HepG2 (cell line): ENCODE measurements at regions not wholly inside any gene's neighbourhood (a gene's known extent, or its start where the extent isn't known, plus 50 kb on each side); places are given as distances from the start of the nearest gene placed in this dataset.

Experiments
- ATAC-seq: fragments of 200-7000 bp; cut with Tn5 transposase; 3 replicates; pipeline ENCODE4 v1.9.1; 2020; ENCODE audit warnings: mild to moderate bottlenecking, moderate library complexity
- BruUV-seq: library from RNA; stranded (reverse); fragments of 400-500 nt; replicated peaks from 2 replicates; lab custom pipeline; 2021; lab: Mats Ljungman, UMichigan
- CTCF ChIA-PET: fragments of 300-600 bp; formaldehyde crosslinking; extraction: SDS; loops from one replicate; lab custom pipeline; 2021; ENCODE audit warnings: low total read pairs, inconsistent platforms, low intra/inter-chr PET ratio; lab: Yijun Ruan, JAX
- POLR2A ChIA-PET: fragments of 350-600 bp; sonication (Branson Sonifier 250); formaldehyde crosslinking; loops from one replicate; lab custom pipeline; 2020; ENCODE audit warnings: antibody characterized with exemption, inconsistent platforms; lab: Yijun Ruan, JAX
- DNase-seq: peaks from one replicate; pipeline ENCODE4 v3.0.0-alpha.2; 2015; ENCODE audit warnings: low spot score
- FAIRE-seq: peaks from 3 replicates; lab custom pipeline; 2011; peaks lifted over from hg19 to GRCh38; lab: Jason Lieb, UNC
- H2AFZ ChIP-seq: one replicate; pipeline ENCODE4 v1.6.1; 2011; ENCODE audit warnings: low read length, inconsistent platforms
- H3K27ac ChIP-seq: fragments of 300-600 bp; 3 replicates; pipeline ENCODE4 v1.8.0; 2011; ENCODE audit warnings: mixed run types, mild to moderate bottlenecking, mixed read lengths, low read length, inconsistent platforms; ENCODE audit not compliant: insufficient read depth; ENCODE audit errors: extremely low read length
- H3K27me3 ChIP-seq, 2 experiments: fragments of 200-600 bp in 1 of 2; 2 replicates in 1 of 2; 3 replicates in 1 of 2; pipeline versions ENCODE4 v1.6.0 to v1.8.0; 2011; ENCODE audit warnings: low read length in 2 of 2, mild to moderate bottlenecking in 2 of 2, moderate library complexity in 2 of 2, inconsistent platforms in 1 of 2; ENCODE audit not compliant: insufficient read depth in 2 of 2, control insufficient read depth in 1 of 2
- H3K36me3 ChIP-seq, 2 experiments: fragments of 200-600 bp in 1 of 2; replicated peaks in 1 of 2; 2 replicates in 1 of 2; 3 replicates in 1 of 2; pipeline versions ENCODE4 v1.5.1 to v1.8.0; 2011; ENCODE audit warnings: low read length in 2 of 2, inconsistent platforms in 1 of 2; ENCODE audit not compliant: insufficient read depth in 2 of 2, control insufficient read depth in 1 of 2
- H3K4me1 ChIP-seq: 2 replicates; pipeline ENCODE4 v1.5.1; 2012; ENCODE audit warnings: low read length, inconsistent platforms; ENCODE audit not compliant: insufficient read depth
- H3K4me2 ChIP-seq: 2 replicates; pipeline ENCODE4 v1.6.0; 2011; ENCODE audit warnings: low read depth, low read length, inconsistent platforms
- H3K4me3 ChIP-seq, 3 experiments: fragments of 200-600 bp in 1 of 3; sonication (generic), shearing (Covaris generic) in 1 of 3; replicated peaks in 1 of 3; 2 replicates each; pipeline ENCODE4 v1.5.1; 2011 to 2016; ENCODE audit warnings: low read length in 3 of 3, inconsistent platforms in 2 of 3, low read depth in 2 of 3, mild to moderate bottlenecking in 2 of 3, control low read depth in 1 of 3, mixed read lengths in 1 of 3; ENCODE audit not compliant: insufficient read depth in 1 of 3
- H3K79me2 ChIP-seq: one replicate; pipeline ENCODE4 v1.6.1; 2011; ENCODE audit warnings: low read length, inconsistent platforms; ENCODE audit not compliant: insufficient read depth
- H3K9ac ChIP-seq: 2 replicates; pipeline ENCODE4 v1.6.0; 2011; ENCODE audit warnings: mild to moderate bottlenecking, low read depth, low read length, inconsistent platforms; ENCODE audit not compliant: insufficient read depth
- H3K9me3 ChIP-seq: 2 replicates; pipeline ENCODE4 v1.5.1; 2012; ENCODE audit warnings: mild to moderate bottlenecking, low read length
- H4K20me1 ChIP-seq: 2 replicates; pipeline ENCODE4 v1.6.0; 2011; ENCODE audit warnings: inconsistent platforms, mild to moderate bottlenecking, low read length, moderate library complexity; ENCODE audit not compliant: insufficient read depth
- CENPX ChIP-seq: sonication (generic); formaldehyde crosslinking; IDR thresholded peaks from 2 replicates; pipeline ENCODE4 v1.9.0; 2021; ENCODE audit warnings: mild to moderate bottlenecking, missing genetic modification reagents, moderate library complexity
- GMEB1 ChIP-seq: sonication (generic); formaldehyde crosslinking; IDR thresholded peaks from 2 replicates; pipeline ENCODE4 v1.5.1; 2020; ENCODE audit warnings: missing genetic modification reagents, mild to moderate bottlenecking, borderline replicate concordance
- HIVEP1 ChIP-seq: sonication (generic); formaldehyde crosslinking; IDR thresholded peaks from 2 replicates; pipeline ENCODE4 v1.4.0; 2020; ENCODE audit warnings: mild to moderate bottlenecking, missing genetic modification reagents
- HNRNPH1 ChIP-seq: fragments of 200-400 bp; formaldehyde crosslinking; optimal IDR thresholded peaks from 2 replicates; pipeline ENCODE3; 2017; ENCODE audit warnings: mild to moderate bottlenecking, low read depth, low read length
- MAFG ChIP-seq: sonication (generic); formaldehyde crosslinking; IDR thresholded peaks from 2 replicates; pipeline ENCODE4 v1.5.1; 2020; ENCODE audit warnings: mild to moderate bottlenecking, missing genetic modification reagents
- MYC ChIP-seq: sonication (generic); formaldehyde crosslinking; IDR thresholded peaks from 2 replicates; pipeline ENCODE4 v1.9.0; 2021; ENCODE audit warnings: missing genetic modification reagents, borderline replicate concordance
- SMYD3 ChIP-seq: sonication (generic); formaldehyde crosslinking; IDR thresholded peaks from 2 replicates; pipeline ENCODE4 v1.8.1; 2023; ENCODE audit warnings: mild to moderate bottlenecking, missing genetic modification reagents
- YY1 ChIP-seq: IDR thresholded peaks from 2 replicates; pipeline ENCODE4 v1.6.1; 2011; ENCODE audit warnings: low read length, low read depth, moderate library complexity, mild to moderate bottlenecking; ENCODE audit not compliant: insufficient read depth, insufficient replicate concordance
- ZFP36L2 ChIP-seq: sonication (generic); formaldehyde crosslinking; IDR thresholded peaks from 2 replicates; pipeline ENCODE4 v1.4.0; 2020; ENCODE audit warnings: missing genetic modification reagents
- ZNF383 ChIP-seq: sonication (generic); formaldehyde crosslinking; IDR thresholded peaks from 2 replicates; pipeline ENCODE4 v1.4.0; 2020; ENCODE audit warnings: missing genetic modification reagents, mild to moderate bottlenecking, borderline replicate concordance
- ZNF572 ChIP-seq: sonication (generic); formaldehyde crosslinking; IDR thresholded peaks from 2 replicates; pipeline ENCODE4 v1.5.1; 2020; ENCODE audit warnings: mild to moderate bottlenecking, missing genetic modification reagents
- ZNF678 ChIP-seq: sonication (generic); formaldehyde crosslinking; IDR thresholded peaks from 2 replicates; pipeline ENCODE4 v1.4.0; 2020; ENCODE audit warnings: mild to moderate bottlenecking, missing genetic modification reagents
- ZNF83 ChIP-seq: sonication (generic); formaldehyde crosslinking; IDR thresholded peaks from 2 replicates; pipeline ENCODE4 v1.4.0; 2020; ENCODE audit warnings: missing genetic modification reagents, mild to moderate bottlenecking, borderline replicate concordance
- ZSCAN12 ChIP-seq: sonication (generic); formaldehyde crosslinking; IDR thresholded peaks from 2 replicates; pipeline ENCODE4 v1.9.0; 2021; ENCODE audit warnings: mild to moderate bottlenecking, missing genetic modification reagents
- WGBS: methylation state at CpG from one replicate; pipeline ENCODE4 v1.1.6; 2017; ENCODE audit warnings: low lambda C conversion rate; 5-methylcytosine and 5-hydroxymethylcytosine counted together
- in situ Hi-C: cut with HindIII; loops from 2 replicates; pipeline ENCODE4 v1.10.0; 2017; ENCODE audit warnings: low pct_unique_long_range_greater_than_20kb; ENCODE audit not compliant: extremely low pct_ligation_motif_present
- intact Hi-C: fragments of 100-400 bp; cut with micrococcal nuclease; formaldehyde crosslinking; loops from one replicate; pipeline ENCODE4 v1.10.0; 2022; ENCODE audit not compliant: unreplicated experiment
- TF ChIP-seq, protein P1 (sequence below): sonication (generic); formaldehyde crosslinking; IDR thresholded peaks from 2 replicates; pipeline ENCODE4 v1.4.0; 2020; ENCODE audit warnings: missing genetic modification reagents, borderline replicate concordance

DNA sequence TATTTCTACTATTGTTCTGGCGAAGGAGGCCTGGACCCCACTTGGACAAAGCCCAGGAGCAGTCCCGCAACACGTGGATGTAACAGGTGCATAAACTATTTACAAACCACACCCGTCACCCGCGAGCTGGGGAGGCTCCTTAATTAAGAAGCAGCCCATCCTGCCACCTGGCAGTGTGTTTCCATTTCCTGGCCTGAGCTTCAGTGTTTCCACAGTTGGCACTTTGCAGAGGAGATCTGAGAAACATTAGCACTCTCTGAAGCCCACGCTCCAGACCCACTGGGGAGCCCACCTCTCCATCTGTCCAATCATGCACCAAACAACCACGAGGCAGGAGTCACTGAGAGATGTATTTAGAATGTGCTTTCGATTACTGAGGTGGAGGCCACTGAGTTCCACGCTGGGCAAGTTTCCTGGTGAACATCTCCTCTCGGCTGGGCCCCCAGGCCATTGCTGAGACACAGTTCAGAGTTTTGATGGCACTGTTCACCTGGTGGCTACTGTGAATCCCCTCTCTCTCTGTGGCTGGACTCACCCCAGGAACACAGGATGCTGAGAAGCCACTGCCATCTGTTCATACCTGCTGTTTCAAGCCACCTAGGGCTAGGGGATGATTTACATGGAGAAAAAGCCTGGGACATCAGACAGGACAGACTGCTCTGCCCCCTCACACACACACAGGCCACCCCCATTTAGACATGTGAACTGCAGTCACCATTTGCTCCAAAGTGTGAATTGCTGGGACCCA, 129.1 kb downstream of the AIPL1 start:
- H3K36me3 ChIP-seq: no peaks in the 10 kb centered on the region
- H3K4me1 ChIP-seq: no peaks in the 10 kb centered on the region
- no peaks in the 10 kb centered on the region for H3K79me2 ChIP-seq
- POLR2A ChIA-PET: no interaction called here
- H3K27me3 ChIP-seq: no peaks in the 10 kb centered on the region
- H2AFZ ChIP-seq: no peak overlapping the region
- ATAC-seq: no peak
- intact Hi-C loops: no loop called here
- H3K4me3 ChIP-seq: no peak overlapping the region
- in situ Hi-C loops: no loop called here
- H4K20me1 ChIP-seq: no peaks in the 10 kb centered on the region
- WGBS: 3% methylated on average over 6 of the region's 11 CpGs
- TF ChIP-seq ZNF572 (no peak), ZFP36L2 (no peak), HIVEP1 (CRISPR knock-in tag) (no peak), ZNF83 (no peak), HNRNPH1 (no peak), ZSCAN12 (CRISPR knock-in tag) (no peak), YY1 (no peak), CENPX (CRISPR knock-in tag) (no peak), MYC (CRISPR knock-in tag) (no peak), ZNF383 (CRISPR knock-in tag) (no peak), ZNF678 (no peak), GMEB1 (CRISPR knock-in tag) (no peak), SMYD3 (CRISPR knock-in tag) (no peak), MAFG (CRISPR knock-in tag) (no peak)
- TF ChIP-seq, protein P1, sequence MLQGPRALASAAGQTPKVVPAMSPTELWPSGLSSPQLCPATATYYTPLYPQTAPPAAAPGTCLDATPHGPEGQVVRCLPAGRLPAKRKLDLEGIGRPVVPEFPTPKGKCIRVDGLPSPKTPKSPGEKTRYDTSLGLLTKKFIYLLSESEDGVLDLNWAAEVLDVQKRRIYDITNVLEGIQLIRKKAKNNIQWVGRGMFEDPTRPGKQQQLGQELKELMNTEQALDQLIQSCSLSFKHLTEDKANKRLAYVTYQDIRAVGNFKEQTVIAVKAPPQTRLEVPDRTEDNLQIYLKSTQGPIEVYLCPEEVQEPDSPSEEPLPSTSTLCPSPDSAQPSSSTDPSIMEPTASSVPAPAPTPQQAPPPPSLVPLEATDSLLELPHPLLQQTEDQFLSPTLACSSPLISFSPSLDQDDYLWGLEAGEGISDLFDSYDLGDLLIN (CRISPR knock-in tag): no peak
- DNase-seq: no peak
- no peaks in the 10 kb centered on the region for H3K9me3 ChIP-seq
- CTCF ChIA-PET: no interaction called here
- BruUV-seq: no TSS peak
- H3K27ac ChIP-seq: no peak overlapping the region
- no peak overlapping the region for H3K9ac ChIP-seq
- no peak for FAIRE-seq
- H3K4me2 ChIP-seq: no peak overlapping the region
